ENCODE measurements at regions not wholly inside any gene's neighbourhood (a gene's known extent, or its start where the extent isn't known, plus 50 kb on each side); places are given as distances from the start of the nearest gene placed in this dataset.

DNA sequence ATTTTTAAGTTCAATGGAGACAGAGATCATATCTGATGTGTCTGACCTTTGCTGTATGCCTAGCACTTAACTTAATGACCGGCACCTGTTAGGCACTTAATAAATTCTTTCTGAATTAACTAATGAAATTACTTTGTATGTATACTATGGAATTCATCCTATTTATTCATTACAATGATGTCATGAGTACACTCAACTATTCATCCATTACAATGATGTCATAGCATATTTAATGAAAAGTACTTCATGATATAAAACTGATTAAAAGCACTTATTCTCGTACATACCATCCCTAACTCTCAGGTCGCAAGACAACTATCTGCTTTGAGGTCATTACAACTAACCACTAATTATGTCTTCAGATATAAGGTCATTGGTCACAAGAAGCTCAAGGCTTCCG lies 1131.6 kb downstream of the DTWD2 start:
- Histone ChIP-seq H3K9ac (ENCODE audit: low read length) (no peak overlapping the region), H3K9me3 (replicated peaks; ENCODE audit: insufficient read depth, low read length) (no peaks in the 10 kb centered on the region), H2AFZ (ENCODE audit: low read length) (no peak overlapping the region), H3K27me3 (replicated peaks; ENCODE audit: insufficient read depth, low read length) (no peaks in the 10 kb centered on the region), H3F3A (ENCODE audit: insufficient read depth, low read length) (no peaks in the 10 kb centered on the region), H3K4me3 (ENCODE audit: low read length) (no peak overlapping the region), H3K79me2 (ENCODE audit: low read length) (no peaks in the 10 kb centered on the region), H3K27ac (ENCODE audit: low read length) (no peak overlapping the region), H3K36me3 (replicated peaks; ENCODE audit: insufficient read depth, low read length) (no peaks in the 10 kb centered on the region), H3K4me1 (ENCODE audit: low read length) (no peaks in the 10 kb centered on the region), H4K20me1 (ENCODE audit: insufficient read depth, low read length) (no peaks in the 10 kb centered on the region), H3K9me2 (replicated peaks; ENCODE audit: insufficient read depth, low read length) (no peaks in the 10 kb centered on the region), H3K4me2 (ENCODE audit: low read depth, low read length) (no peak overlapping the region)
- DNase-seq, result no peak
- TF ChIP-seq, protein P1, sequence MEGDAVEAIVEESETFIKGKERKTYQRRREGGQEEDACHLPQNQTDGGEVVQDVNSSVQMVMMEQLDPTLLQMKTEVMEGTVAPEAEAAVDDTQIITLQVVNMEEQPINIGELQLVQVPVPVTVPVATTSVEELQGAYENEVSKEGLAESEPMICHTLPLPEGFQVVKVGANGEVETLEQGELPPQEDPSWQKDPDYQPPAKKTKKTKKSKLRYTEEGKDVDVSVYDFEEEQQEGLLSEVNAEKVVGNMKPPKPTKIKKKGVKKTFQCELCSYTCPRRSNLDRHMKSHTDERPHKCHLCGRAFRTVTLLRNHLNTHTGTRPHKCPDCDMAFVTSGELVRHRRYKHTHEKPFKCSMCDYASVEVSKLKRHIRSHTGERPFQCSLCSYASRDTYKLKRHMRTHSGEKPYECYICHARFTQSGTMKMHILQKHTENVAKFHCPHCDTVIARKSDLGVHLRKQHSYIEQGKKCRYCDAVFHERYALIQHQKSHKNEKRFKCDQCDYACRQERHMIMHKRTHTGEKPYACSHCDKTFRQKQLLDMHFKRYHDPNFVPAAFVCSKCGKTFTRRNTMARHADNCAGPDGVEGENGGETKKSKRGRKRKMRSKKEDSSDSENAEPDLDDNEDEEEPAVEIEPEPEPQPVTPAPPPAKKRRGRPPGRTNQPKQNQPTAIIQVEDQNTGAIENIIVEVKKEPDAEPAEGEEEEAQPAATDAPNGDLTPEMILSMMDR (IDR thresholded peaks at IDR 0.05; ENCODE audit: low read length), result no peak
- TF ChIP-seq EZH2phosphoT487 (IDR thresholded peaks at IDR 0.05; ENCODE audit: low read length), result no peak
- no peak for TF ChIP-seq EZH2 (optimal IDR thresholded peaks at IDR 0.05; ENCODE audit: low read depth, low read length)

GRCh38 chr5:117837786-117838185 lies 1150.6 kb downstream of the DTWD2 start:
- H3K4me1 ChIP-seq (ENCODE audit: low read length), result no peaks in the 10 kb centered on the region
- TF ChIP-seq EZH2 (optimal IDR thresholded peaks at IDR 0.05; ENCODE audit: low read depth, low read length) (no peak), EZH2phosphoT487 (IDR thresholded peaks at IDR 0.05; ENCODE audit: low read length) (no peak)
- TF ChIP-seq, protein P1 (IDR thresholded peaks at IDR 0.05; ENCODE audit: low read length), result no peak

DNA sequence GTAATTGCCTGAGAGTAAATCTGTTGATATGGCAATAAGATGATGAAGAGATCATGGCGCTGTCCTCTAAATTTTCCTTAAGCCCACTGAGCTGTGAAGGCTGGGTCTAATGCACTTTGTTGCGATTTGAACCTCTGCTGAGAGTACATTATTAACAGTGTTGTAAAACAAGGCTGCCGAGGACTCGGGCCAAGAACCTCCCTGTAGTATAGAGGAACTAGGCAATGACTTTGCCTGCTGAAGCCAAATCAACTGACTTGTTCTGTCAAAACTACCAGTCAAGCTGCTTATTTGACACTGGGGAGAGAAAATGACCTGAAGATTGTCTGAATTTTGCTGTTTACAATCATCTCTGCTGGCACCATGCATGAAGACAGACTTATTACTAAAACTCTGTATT lies 1154.7 kb downstream of the DTWD2 start:
- no peaks in the 10 kb centered on the region for H3K9me3 ChIP-seq (replicated peaks; ENCODE audit: insufficient read depth, low read length)
- no peak overlapping the region for H3K27ac ChIP-seq (ENCODE audit: low read length)
- H3K9me2 ChIP-seq (replicated peaks; ENCODE audit: insufficient read depth, low read length), result no peaks in the 10 kb centered on the region; the same call in 1 of the 2 replicates
- H4K20me1 ChIP-seq (ENCODE audit: insufficient read depth, low read length), result no peaks in the 10 kb centered on the region
- no peak overlapping the region for H3K9ac ChIP-seq (ENCODE audit: low read length)
- no peak for DNase-seq
- H3K27me3 ChIP-seq (replicated peaks; ENCODE audit: insufficient read depth, low read length), result no peaks in the 10 kb centered on the region
- H3K79me2 ChIP-seq (ENCODE audit: low read length), result no peaks in the 10 kb centered on the region
- no peak overlapping the region for H3K4me3 ChIP-seq (ENCODE audit: low read length)
- no peaks in the 10 kb centered on the region for H3K36me3 ChIP-seq (replicated peaks; ENCODE audit: insufficient read depth, low read length)
- no peak overlapping the region for H2AFZ ChIP-seq (ENCODE audit: low read length)
- TF ChIP-seq, protein P1 (IDR thresholded peaks at IDR 0.05; ENCODE audit: low read length), result no peak
- TF ChIP-seq EZH2phosphoT487 (IDR thresholded peaks at IDR 0.05; ENCODE audit: low read length), result no peak
- no peak for TF ChIP-seq EZH2 (optimal IDR thresholded peaks at IDR 0.05; ENCODE audit: low read depth, low read length)
- no peaks in the 10 kb centered on the region for H3F3A ChIP-seq (ENCODE audit: insufficient read depth, low read length)
- H3K4me2 ChIP-seq (ENCODE audit: low read depth, low read length), result no peak overlapping the region
- H3K4me1 ChIP-seq (ENCODE audit: low read length), result no peaks in the 10 kb centered on the region

More at GRCh38 chr5:117837786-117838185, 1150.6 kb downstream of the DTWD2 start:
- H3K9ac ChIP-seq (ENCODE audit: low read length), result no peak overlapping the region
- H3F3A ChIP-seq (ENCODE audit: insufficient read depth, low read length), result no peaks in the 10 kb centered on the region
- H3K27ac ChIP-seq (ENCODE audit: low read length), result no peak overlapping the region
- H3K9me3 ChIP-seq (replicated peaks; ENCODE audit: insufficient read depth, low read length), result no peaks in the 10 kb centered on the region
- H2AFZ ChIP-seq (ENCODE audit: low read length), result no peak overlapping the region
- H3K79me2 ChIP-seq (ENCODE audit: low read length), result no peaks in the 10 kb centered on the region
- no peak overlapping the region for H3K4me2 ChIP-seq (ENCODE audit: low read depth, low read length)
- no peaks in the 10 kb centered on the region for H3K27me3 ChIP-seq (replicated peaks; ENCODE audit: insufficient read depth, low read length)
- H4K20me1 ChIP-seq (ENCODE audit: insufficient read depth, low read length), result no peaks in the 10 kb centered on the region
- H3K9me2 ChIP-seq (replicated peaks; ENCODE audit: insufficient read depth, low read length), result no peaks in the 10 kb centered on the region; the same call in 1 of the 2 replicates
- no peak overlapping the region for H3K4me3 ChIP-seq (ENCODE audit: low read length)
- no peaks in the 10 kb centered on the region for H3K36me3 ChIP-seq (replicated peaks; ENCODE audit: insufficient read depth, low read length)
- no peak for DNase-seq
